Panc1 (cell line): ENCODE measurements at regions not wholly inside any gene's neighbourhood (a gene's known extent, or its start where the extent isn't known, plus 50 kb on each side); places are given as distances from the start of the nearest gene placed in this dataset.

Source experiments
- ATAC-seq: fragments of 200-7000 bp; cut with Tn5 transposase; 2 replicates; pipeline ENCODE4 v1.9.1; 2020; ENCODE audit warnings: mild to moderate bottlenecking, moderate library complexity
- BruUV-seq: library from RNA; stranded (reverse); fragments of 400-500 nt; replicated peaks from 2 replicates; lab custom pipeline; 2021; lab: Mats Ljungman, UMichigan
- CTCF ChIA-PET: fragments of 300-600 bp; sonication (Branson Sonifier 250); formaldehyde crosslinking; loops from one replicate; lab custom pipeline; 2022; ENCODE audit warnings: antibody characterized with exemption; lab: Charles Lee
- POLR2A ChIA-PET: fragments of 300-600 bp; sonication (Branson Sonifier 250); formaldehyde crosslinking; loops from one replicate; lab custom pipeline; 2022; ENCODE audit warnings: antibody characterized with exemption; lab: Charles Lee
- DNase-seq: peaks from one replicate; pipeline ENCODE4 v3.0.0-alpha.2; 2010; ENCODE audit warnings: low read depth, low spot score
- H3K27ac ChIP-seq: 2 replicates; pipeline ENCODE4 v1.5.1; 2011; ENCODE audit warnings: mild to moderate bottlenecking, low read length, inconsistent platforms
- H3K27me3 ChIP-seq: fragments of 200-500 bp; sonication (Bioruptor generic); 2 replicates; pipeline ENCODE4 v1.6.0; 2014; ENCODE audit warnings: low read length, inconsistent platforms; ENCODE audit not compliant: control insufficient read depth, insufficient read depth
- H3K36me3 ChIP-seq: fragments of 200-500 bp; sonication (Bioruptor generic); 2 replicates; pipeline ENCODE4 v1.5.1; 2014; ENCODE audit warnings: inconsistent platforms, mild to moderate bottlenecking, low read length, moderate library complexity; ENCODE audit not compliant: control insufficient read depth, insufficient read depth
- H3K4me1 ChIP-seq: 2 replicates; pipeline ENCODE4 v1.5.1; 2011; ENCODE audit warnings: inconsistent platforms, mild to moderate bottlenecking, low read length, moderate library complexity; ENCODE audit not compliant: control insufficient read depth, insufficient read depth
- H3K4me3 ChIP-seq, 2 experiments: 2 replicates each; pipeline ENCODE4 v1.5.1; 2011 to 2012; ENCODE audit warnings: low read depth in 2 of 2, low read length in 2 of 2, mild to moderate bottlenecking in 2 of 2, inconsistent platforms in 1 of 2, moderate library complexity in 1 of 2
- H3K9me3 ChIP-seq: fragments of 200-500 bp; sonication (Bioruptor generic); 2 replicates; pipeline ENCODE4 v1.5.1; 2014; ENCODE audit warnings: low read depth, mild to moderate bottlenecking, inconsistent platforms, low read length, moderate library complexity; ENCODE audit not compliant: control insufficient read depth, insufficient read depth
- POLR2AphosphoS5 ChIP-seq: IDR thresholded peaks from 2 replicates; pipeline ENCODE4 v1.6.1; 2012; ENCODE audit warnings: mild to moderate bottlenecking, low read depth, low read length, moderate library complexity
- SIN3A ChIP-seq: IDR thresholded peaks from 2 replicates; pipeline ENCODE4 v1.6.1; 2012; ENCODE audit warnings: low read depth, mild to moderate bottlenecking, low read length, moderate library complexity, borderline replicate concordance; ENCODE audit not compliant: insufficient read depth
- TCF7L2 ChIP-seq: IDR thresholded peaks from 2 replicates; pipeline ENCODE4 v1.6.1; 2011; ENCODE audit warnings: mild to moderate bottlenecking, low read depth, low read length, inconsistent platforms
- in situ Hi-C: cut with HindIII; loops from 2 replicates; pipeline ENCODE4 v1.10.0; 2016; ENCODE audit warnings: low sequenced_read_pairs, low pct_unique_long_range_greater_than_20kb
- intact Hi-C: fragments of 100-400 bp; cut with micrococcal nuclease; formaldehyde crosslinking; loops from one replicate; pipeline ENCODE4 v1.10.0; 2022; ENCODE audit not compliant: unreplicated experiment
- TF ChIP-seq, protein P1 (sequence below): fragments of 450-650 bp; IDR thresholded peaks from 2 replicates; pipeline ENCODE4 v1.5.1; 2017; ENCODE audit warnings: mild to moderate bottlenecking
- TF ChIP-seq, protein P2 (sequence below), 2 experiments: IDR thresholded peaks; 2 replicates each; pipeline ENCODE4 v1.6.1; 2011 to 2012; ENCODE audit warnings: low read depth in 2 of 2, control low read depth in 1 of 2, low read length in 1 of 2, mild to moderate bottlenecking in 1 of 2, moderate library complexity in 1 of 2; ENCODE audit not compliant: insufficient read depth in 1 of 2

DNA sequence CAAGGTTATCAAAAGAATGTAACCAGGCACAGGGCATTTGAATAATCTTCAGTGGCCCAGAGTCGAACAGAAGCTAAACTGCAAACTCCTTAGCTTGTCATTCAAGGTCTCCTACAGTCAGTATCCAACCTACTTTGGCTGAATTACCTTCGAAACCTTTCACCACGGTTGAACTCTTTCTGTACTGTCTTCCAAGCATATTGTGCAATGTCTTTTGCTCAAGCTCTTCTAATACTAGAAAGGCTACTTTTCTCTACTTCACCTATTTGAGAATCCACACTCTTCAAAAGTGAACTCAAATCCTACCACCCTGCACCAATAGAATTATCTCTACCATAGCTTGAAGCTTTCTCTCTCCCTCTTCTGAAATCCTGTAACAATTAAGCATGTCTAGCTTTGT lies 142.9 kb downstream of the NR4A2 start:
- H3K27me3 ChIP-seq: no peaks in the 10 kb centered on the region
- POLR2A ChIA-PET: no interaction called here
- no peak for TF ChIP-seq TCF7L2
- no peak for TF ChIP-seq POLR2AphosphoS5
- TF ChIP-seq, protein P1, sequence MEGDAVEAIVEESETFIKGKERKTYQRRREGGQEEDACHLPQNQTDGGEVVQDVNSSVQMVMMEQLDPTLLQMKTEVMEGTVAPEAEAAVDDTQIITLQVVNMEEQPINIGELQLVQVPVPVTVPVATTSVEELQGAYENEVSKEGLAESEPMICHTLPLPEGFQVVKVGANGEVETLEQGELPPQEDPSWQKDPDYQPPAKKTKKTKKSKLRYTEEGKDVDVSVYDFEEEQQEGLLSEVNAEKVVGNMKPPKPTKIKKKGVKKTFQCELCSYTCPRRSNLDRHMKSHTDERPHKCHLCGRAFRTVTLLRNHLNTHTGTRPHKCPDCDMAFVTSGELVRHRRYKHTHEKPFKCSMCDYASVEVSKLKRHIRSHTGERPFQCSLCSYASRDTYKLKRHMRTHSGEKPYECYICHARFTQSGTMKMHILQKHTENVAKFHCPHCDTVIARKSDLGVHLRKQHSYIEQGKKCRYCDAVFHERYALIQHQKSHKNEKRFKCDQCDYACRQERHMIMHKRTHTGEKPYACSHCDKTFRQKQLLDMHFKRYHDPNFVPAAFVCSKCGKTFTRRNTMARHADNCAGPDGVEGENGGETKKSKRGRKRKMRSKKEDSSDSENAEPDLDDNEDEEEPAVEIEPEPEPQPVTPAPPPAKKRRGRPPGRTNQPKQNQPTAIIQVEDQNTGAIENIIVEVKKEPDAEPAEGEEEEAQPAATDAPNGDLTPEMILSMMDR: no peak
- TF ChIP-seq, protein P2, sequence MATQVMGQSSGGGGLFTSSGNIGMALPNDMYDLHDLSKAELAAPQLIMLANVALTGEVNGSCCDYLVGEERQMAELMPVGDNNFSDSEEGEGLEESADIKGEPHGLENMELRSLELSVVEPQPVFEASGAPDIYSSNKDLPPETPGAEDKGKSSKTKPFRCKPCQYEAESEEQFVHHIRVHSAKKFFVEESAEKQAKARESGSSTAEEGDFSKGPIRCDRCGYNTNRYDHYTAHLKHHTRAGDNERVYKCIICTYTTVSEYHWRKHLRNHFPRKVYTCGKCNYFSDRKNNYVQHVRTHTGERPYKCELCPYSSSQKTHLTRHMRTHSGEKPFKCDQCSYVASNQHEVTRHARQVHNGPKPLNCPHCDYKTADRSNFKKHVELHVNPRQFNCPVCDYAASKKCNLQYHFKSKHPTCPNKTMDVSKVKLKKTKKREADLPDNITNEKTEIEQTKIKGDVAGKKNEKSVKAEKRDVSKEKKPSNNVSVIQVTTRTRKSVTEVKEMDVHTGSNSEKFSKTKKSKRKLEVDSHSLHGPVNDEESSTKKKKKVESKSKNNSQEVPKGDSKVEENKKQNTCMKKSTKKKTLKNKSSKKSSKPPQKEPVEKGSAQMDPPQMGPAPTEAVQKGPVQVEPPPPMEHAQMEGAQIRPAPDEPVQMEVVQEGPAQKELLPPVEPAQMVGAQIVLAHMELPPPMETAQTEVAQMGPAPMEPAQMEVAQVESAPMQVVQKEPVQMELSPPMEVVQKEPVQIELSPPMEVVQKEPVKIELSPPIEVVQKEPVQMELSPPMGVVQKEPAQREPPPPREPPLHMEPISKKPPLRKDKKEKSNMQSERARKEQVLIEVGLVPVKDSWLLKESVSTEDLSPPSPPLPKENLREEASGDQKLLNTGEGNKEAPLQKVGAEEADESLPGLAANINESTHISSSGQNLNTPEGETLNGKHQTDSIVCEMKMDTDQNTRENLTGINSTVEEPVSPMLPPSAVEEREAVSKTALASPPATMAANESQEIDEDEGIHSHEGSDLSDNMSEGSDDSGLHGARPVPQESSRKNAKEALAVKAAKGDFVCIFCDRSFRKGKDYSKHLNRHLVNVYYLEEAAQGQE (IDR thresholded peaks at IDR 0.05; ENCODE audit: insufficient read depth in 1 of 2, low read depth in 2 of 2, low read length in 1 of 2): no peak
- TF ChIP-seq SIN3A: no peak
- intact Hi-C loops: no loop called here
- in situ Hi-C loops: no loop called here
- H3K4me1 ChIP-seq: no peaks in the 10 kb centered on the region
- H3K27ac ChIP-seq: no peak overlapping the region
- BruUV-seq: no TSS peak
- no peak for ATAC-seq
- H3K9me3 ChIP-seq: no peaks in the 10 kb centered on the region
- DNase-seq: no peak
- no peaks in the 10 kb centered on the region for H3K36me3 ChIP-seq
- CTCF ChIA-PET: no interaction called here
- no peak overlapping the region for H3K4me3 ChIP-seq

DNA sequence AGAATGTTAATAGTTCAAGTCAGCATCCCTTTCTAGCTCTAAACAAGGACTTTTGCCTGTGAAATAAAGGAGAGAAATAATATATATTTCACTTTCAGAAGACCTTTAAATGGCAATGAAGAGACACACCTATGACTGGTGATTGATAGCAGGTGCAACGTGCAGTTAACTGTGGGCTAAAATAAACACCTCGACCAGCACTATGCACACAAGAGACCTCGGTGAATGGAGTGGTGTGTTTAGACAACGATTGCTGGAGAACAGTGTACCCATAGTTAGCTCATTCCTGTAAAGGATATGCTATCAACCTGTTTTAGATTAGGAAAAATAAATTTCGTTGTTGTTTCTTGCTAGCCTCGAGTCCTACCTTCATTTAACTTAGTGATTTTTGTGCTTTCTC lies 143.4 kb downstream of the NR4A2 start:
- H3K9me3 ChIP-seq: no peaks in the 10 kb centered on the region
- no peak overlapping the region for H3K27ac ChIP-seq
- intact Hi-C loops: no loop called here
- no peak overlapping the region for H3K4me3 ChIP-seq
- POLR2A ChIA-PET: no interaction called here
- DNase-seq (no peak), ATAC-seq (no peak)
- TF ChIP-seq, protein P1: no peak
- TF ChIP-seq POLR2AphosphoS5 (no peak), SIN3A (no peak), TCF7L2 (no peak)
- TF ChIP-seq, protein P2 (IDR thresholded peaks at IDR 0.05; ENCODE audit: insufficient read depth in 1 of 2, low read depth in 2 of 2, low read length in 1 of 2): no peak
- H3K36me3 ChIP-seq: no peaks in the 10 kb centered on the region
- no TSS peak for BruUV-seq
- H3K27me3 ChIP-seq: no peaks in the 10 kb centered on the region
- in situ Hi-C loops: no loop called here
- no peaks in the 10 kb centered on the region for H3K4me1 ChIP-seq
- CTCF ChIA-PET: no interaction called here
